GM21447 (cell line): ENCODE measurements at regions not wholly inside any gene's neighbourhood (a gene's known extent, or its start where the extent isn't known, plus 50 kb on each side); places are given as distances from the start of the nearest gene placed in this dataset.
"Not testable (repeated sequence)": the region's sequence is repeated elsewhere in the genome, so short reads cannot be mapped to it uniquely, and the experiment has no call there.

Source experiments
- ATAC-seq: cut with Tn5 transposase; IDR thresholded peaks from one replicate; pipeline ENCODE4 v1.9.1; 2021; ENCODE audit not compliant: unreplicated experiment

DNA sequence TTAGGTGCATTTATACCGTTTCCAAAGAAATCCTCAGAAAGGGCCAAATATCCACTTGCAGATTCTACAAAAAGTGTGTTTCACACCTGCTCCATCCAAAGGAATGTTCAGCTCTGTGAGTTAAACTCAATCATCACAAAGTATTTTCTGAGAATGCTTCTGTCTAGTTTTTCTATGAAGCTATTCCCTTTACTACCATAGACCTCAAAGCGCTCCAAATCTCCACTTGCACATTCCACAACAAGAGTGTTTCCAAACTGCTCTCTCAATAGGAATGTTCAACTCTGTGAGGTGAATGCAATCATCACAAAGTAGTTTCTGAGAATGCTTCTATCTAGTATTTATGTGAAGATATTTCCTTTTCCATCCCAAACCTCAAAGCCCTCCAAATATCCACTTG lies 412.7 kb upstream of the WSB1 start:
- not testable (repeated sequence) for ATAC-seq

DNA sequence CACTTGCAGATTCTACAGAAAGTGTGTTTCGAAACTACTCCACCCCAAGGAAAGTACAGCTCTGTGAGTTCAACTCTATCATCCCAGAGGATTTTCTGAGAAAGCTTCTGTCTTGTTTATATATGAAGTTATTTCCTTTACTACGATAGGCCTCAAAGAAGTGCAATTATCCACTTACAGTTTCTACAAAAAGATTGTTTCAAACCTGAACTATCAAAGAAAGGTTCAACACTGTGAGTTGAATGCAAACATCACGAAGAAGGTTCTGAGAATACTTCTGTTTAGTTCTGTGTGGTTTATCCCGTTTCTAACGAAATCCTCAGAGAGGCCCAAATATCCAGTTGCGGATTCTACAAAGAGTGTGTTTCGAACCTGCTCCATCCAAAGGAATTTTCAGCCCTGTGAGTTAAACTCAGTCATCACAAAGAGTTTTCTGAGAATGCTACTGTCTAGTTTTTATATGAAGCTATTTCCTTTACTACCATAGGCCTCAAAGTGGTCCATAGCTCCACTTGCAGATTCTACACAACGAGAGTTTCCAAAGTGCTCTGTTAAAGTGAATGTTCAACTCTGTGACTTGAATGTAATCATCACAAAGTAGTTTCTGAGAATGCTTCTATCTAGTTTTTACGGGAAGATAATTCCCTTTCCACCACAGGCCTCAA lies 411.7 kb upstream of the WSB1 start:
- ATAC-seq: peak; percentile 61

DNA sequence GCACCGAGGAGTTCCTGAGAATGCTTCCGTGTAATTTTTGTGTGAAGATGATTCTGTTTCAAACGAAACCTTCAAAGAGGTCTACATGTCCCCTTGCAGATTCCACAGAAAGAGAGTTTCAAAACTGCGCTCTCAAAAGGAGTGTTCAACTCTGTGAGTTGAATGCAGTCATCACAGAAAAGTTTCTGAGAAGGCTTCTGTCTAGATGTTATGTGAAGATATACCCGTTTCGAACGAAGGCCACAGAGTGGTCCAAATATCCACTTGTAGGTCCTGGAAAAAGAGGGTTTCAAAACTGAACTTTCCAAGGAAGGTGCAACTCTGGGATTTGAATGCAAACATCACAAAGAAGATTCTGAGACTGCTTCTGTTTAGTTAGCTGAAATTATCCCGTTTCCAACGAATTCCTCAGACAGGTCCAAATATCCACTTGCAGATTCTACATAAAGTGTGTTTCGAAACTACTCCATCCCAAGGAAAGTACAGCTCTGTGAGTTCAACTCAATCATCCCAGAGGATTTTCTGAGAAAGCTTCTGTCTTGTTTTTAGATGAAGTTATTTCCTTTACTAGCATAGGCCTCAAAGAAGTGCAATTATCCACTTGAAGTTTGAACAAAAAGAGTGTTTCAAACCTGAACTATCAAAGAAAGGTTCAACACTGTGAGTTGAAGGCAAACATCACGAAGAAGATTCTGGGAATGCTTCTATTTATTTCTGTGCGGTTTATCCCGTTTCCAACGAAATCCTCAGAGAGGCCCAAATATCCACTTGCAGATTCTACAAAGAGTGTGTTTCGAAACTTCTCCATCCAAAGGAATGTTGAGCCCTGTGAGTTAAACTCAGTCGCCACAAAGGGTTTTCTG lies 409.8 kb upstream of the WSB1 start:
- not testable (repeated sequence) for ATAC-seq

DNA sequence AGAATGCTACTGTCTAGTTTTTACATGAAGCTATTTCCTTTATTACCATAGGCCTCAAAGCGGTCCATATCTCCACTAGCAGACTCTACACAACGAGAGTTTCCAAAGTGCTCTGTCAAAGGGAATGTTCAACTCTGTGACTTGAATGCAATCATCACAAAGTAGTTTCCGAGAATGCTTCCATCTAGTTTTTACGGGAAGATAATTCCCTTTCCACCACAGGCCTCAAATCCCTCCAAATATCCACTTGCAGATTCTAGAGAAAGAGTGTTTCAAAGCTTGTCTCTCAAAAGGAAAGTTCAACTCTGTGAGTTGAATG lies 409.2 kb upstream of the WSB1 start:
- ATAC-seq: not testable (repeated sequence)

DNA sequence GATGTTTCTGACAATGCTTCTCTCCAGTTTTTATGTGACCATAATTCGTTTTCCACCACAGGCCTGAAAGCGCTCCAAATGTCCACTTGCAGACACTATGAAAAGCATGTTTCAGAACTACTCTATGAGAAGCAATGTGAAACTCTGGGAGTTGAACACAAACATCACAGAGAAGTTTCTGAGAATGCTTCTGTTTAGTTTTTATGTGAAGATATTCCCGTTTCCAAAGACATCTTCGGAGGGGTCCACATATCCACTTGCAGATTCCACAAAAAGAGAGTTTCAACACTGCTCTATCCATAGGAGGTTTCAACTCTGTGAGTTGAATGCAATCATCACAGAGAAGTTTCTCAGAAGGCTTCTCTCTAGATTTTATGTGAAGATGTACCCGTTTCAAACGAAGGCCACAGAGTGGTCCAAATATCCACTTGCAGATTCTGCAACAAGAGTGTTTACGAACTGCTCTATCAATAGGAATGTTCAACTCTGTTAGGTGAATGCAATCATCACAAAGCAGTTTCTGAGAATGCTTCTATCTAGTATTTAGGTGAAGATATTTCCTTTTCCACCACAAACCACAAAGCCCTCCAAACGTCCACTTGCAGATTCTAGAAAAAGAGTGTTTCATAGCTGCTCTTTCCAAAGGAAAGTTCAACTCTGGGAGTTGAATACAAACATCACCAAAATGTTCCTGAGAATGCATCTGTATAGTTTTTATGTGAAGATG lies 408.5 kb upstream of the WSB1 start:
- not testable (repeated sequence) for ATAC-seq
